SU-DHL-6 (cell line): ENCODE measurements at regions not wholly inside any gene's neighbourhood (a gene's known extent, or its start where the extent isn't known, plus 50 kb on each side); places are given as distances from the start of the nearest gene placed in this dataset.
A peak's percentile ranks its signal among the peaks of the same experiment; 100 is the strongest.

Experiments
- H2AFZ ChIP-seq: fragments of 200-600 bp; sonication (generic); 2 replicates; pipeline ENCODE4 v1.6.1; 2014; ENCODE audit warnings: low read depth, mild to moderate bottlenecking, moderate library complexity, mixed read lengths, antibody characterized with exemption, low read length; ENCODE audit not compliant: severe bottlenecking
- H3F3A ChIP-seq: fragments of 200-600 bp; shearing (Covaris generic); 2 replicates; pipeline ENCODE4 v1.6.0; 2016; ENCODE audit warnings: antibody characterized with exemption, mild to moderate bottlenecking; ENCODE audit not compliant: insufficient read depth
- H3K27ac ChIP-seq: fragments of 200-600 bp; sonication (generic); 2 replicates; pipeline ENCODE4 v1.5.1; 2016; ENCODE audit warnings: low read depth, mild to moderate bottlenecking, low read length, moderate library complexity, mixed read lengths
- H3K27me3 ChIP-seq: fragments of 200-600 bp; sonication (generic), shearing (Covaris generic); 2 replicates; pipeline ENCODE4 v1.6.0; 2014; ENCODE audit warnings: mild to moderate bottlenecking, low read length
- H3K36me3 ChIP-seq: fragments of 200-600 bp; sonication (generic); 2 replicates; pipeline ENCODE4 v1.6.1; 2014; ENCODE audit warnings: mild to moderate bottlenecking, low read length, mixed read lengths
- H3K4me2 ChIP-seq: fragments of 300-600, 200-600 bp; shearing (Covaris generic), sonication (generic); 2 replicates; pipeline ENCODE4 v1.6.0; 2014; ENCODE audit warnings: low read length, low read depth, mild to moderate bottlenecking; ENCODE audit not compliant: poor library complexity, severe bottlenecking
- H3K4me3 ChIP-seq: fragments of 200-600 bp; sonication (generic); 2 replicates; pipeline ENCODE4 v1.5.1; 2014; ENCODE audit warnings: antibody characterized with exemption, low read length, mild to moderate bottlenecking, mixed read lengths; ENCODE audit not compliant: insufficient read depth, poor library complexity, severe bottlenecking
- H3K79me2 ChIP-seq: fragments of 200-600 bp; sonication (generic); 2 replicates; pipeline ENCODE4 v1.6.1; 2014; ENCODE audit warnings: mild to moderate bottlenecking, low read length, moderate library complexity; ENCODE audit not compliant: insufficient read depth
- H3K9ac ChIP-seq: fragments of 200-600 bp; sonication (generic); 2 replicates; pipeline ENCODE4 v1.7.0; 2014; ENCODE audit warnings: mild to moderate bottlenecking, low read length
- H3K9me2 ChIP-seq: fragments of 200-600 bp; sonication (generic); replicated peaks from 2 replicates; pipeline ENCODE4 v1.6.1; 2014; ENCODE audit warnings: low read length; ENCODE audit not compliant: insufficient read depth
- H3K9me3 ChIP-seq: fragments of 200-600 bp; sonication (generic); 2 replicates; pipeline ENCODE4 v1.6.1; 2014; ENCODE audit warnings: low read length, mixed read lengths; ENCODE audit not compliant: insufficient read depth
- H4K20me1 ChIP-seq: fragments of 200-600 bp; sonication (generic); 2 replicates; pipeline ENCODE4 v1.6.1; 2014; ENCODE audit warnings: low read depth, mild to moderate bottlenecking, antibody characterized with exemption, low read length, moderate library complexity, mixed read lengths
- EZH2phosphoT487 ChIP-seq: fragments of 200-600 bp; sonication (generic), shearing (Covaris generic); conservative IDR thresholded peaks from 2 replicates; pipeline ENCODE4 v1.6.1; 2018; ENCODE audit warnings: mild to moderate bottlenecking, antibody characterized with exemption, low read length, moderate library complexity, mixed read lengths
- TF ChIP-seq, protein P1 (sequence below): fragments of 200-600 bp; sonication (generic); IDR thresholded peaks from one replicate; pipeline ENCODE4 v1.5.1; 2017; ENCODE audit warnings: antibody characterized with exemption, mild to moderate bottlenecking, low read length, moderate library complexity; ENCODE audit not compliant: insufficient read depth, poor library complexity, severe bottlenecking

DNA sequence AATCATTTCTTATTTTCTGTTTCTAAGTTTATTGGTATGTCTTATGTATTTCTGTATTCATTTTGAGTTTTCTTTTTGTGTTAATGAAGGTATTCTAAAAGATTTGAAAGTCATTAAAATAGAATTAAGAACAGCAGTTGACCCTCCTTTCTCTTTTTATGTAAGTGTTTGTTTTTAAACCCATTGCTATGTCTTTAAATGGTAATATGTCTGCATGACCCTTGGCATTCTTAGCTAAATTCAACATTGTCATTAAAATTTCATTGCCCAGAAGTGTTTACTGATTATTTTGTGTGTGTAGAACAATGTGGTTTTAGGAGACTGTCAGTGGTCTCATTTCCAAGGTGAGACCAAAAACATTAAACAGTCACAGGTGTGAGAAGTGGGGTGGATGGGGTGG lies 197.8 kb downstream of the PCDH7 start:
- Histone ChIP-seq H4K20me1 (no peaks in the 10 kb centered on the region), H3K9ac (no peak overlapping the region), H3K4me2 (no peak overlapping the region), H3K27me3 (no peaks in the 10 kb centered on the region), H3K9me2 (no peaks in the 10 kb centered on the region), H3K4me3 (no peak overlapping the region), H3K79me2 (no peaks in the 10 kb centered on the region), H3K9me3 (no peaks in the 10 kb centered on the region), H3F3A (no peaks in the 10 kb centered on the region), H3K27ac (no peak overlapping the region), H2AFZ (no peak overlapping the region), H3K36me3 (no peaks in the 10 kb centered on the region)
- TF ChIP-seq EZH2phosphoT487, result no peak
- TF ChIP-seq, protein P1, sequence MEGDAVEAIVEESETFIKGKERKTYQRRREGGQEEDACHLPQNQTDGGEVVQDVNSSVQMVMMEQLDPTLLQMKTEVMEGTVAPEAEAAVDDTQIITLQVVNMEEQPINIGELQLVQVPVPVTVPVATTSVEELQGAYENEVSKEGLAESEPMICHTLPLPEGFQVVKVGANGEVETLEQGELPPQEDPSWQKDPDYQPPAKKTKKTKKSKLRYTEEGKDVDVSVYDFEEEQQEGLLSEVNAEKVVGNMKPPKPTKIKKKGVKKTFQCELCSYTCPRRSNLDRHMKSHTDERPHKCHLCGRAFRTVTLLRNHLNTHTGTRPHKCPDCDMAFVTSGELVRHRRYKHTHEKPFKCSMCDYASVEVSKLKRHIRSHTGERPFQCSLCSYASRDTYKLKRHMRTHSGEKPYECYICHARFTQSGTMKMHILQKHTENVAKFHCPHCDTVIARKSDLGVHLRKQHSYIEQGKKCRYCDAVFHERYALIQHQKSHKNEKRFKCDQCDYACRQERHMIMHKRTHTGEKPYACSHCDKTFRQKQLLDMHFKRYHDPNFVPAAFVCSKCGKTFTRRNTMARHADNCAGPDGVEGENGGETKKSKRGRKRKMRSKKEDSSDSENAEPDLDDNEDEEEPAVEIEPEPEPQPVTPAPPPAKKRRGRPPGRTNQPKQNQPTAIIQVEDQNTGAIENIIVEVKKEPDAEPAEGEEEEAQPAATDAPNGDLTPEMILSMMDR, result no peak

- Histone ChIP-seq H2AFZ (no peak overlapping the region), H3K9me2 (no peaks in the 10 kb centered on the region)
- TF ChIP-seq, protein P1, result no peak
These were observed 199.3 kb downstream of the PCDH7 start for GRCh38 chr4:30919458-30919857.

DNA sequence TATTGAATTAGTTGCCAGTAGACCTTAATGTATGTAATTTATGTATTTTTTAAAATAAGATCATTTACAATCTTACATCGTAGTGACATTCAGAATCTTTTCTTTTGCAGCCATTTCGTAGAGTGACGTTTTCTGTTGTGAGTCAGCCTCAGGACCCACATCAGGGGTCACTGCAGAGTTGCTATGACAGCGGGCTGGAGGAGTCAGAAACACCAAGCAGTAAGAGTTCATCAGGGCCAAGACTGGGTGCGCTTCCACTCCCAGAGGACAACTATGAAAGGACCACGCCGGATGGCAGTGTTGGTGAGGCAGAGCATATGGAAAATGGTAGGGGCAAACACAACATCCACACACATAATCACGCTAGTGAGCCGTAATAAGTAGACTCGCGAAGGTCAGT lies 199.9 kb downstream of the PCDH7 start:
- no peaks in the 10 kb centered on the region for H3F3A ChIP-seq
- no peaks in the 10 kb centered on the region for H3K36me3 ChIP-seq
- H4K20me1 ChIP-seq, result no peaks in the 10 kb centered on the region
- H3K4me3 ChIP-seq, result no peak overlapping the region
- H3K79me2 ChIP-seq, result no peaks in the 10 kb centered on the region
- TF ChIP-seq EZH2phosphoT487, result no peak
- TF ChIP-seq, protein P1, result no peak
- H3K4me2 ChIP-seq, result no peak overlapping the region
- H3K27me3 ChIP-seq, result no peaks in the 10 kb centered on the region
- H3K9me2 ChIP-seq, result no peaks in the 10 kb centered on the region
- no peak overlapping the region for H3K27ac ChIP-seq
- H2AFZ ChIP-seq, result peak overlapping the region; percentile 38
- no peaks in the 10 kb centered on the region for H3K9me3 ChIP-seq
- H3K9ac ChIP-seq, result no peak overlapping the region

More at GRCh38 chr4:30919458-30919857, 199.3 kb downstream of the PCDH7 start:
- Histone ChIP-seq H4K20me1 (no peaks in the 10 kb centered on the region), H3K9ac (no peak overlapping the region), H3K36me3 (no peaks in the 10 kb centered on the region), H3K9me3 (no peaks in the 10 kb centered on the region), H3K4me2 (no peak overlapping the region), H3K79me2 (no peaks in the 10 kb centered on the region), H3F3A (no peaks in the 10 kb centered on the region), H3K4me3 (no peak overlapping the region), H3K27me3 (no peaks in the 10 kb centered on the region), H3K27ac (no peak overlapping the region)
